A549 (cell line): ENCODE measurements at regions not wholly inside any gene's neighbourhood (a gene's known extent, or its start where the extent isn't known, plus 50 kb on each side); places are given as distances from the start of the nearest gene placed in this dataset.
A peak's percentile ranks its signal among the peaks of the same experiment; 100 is the strongest.

Experiments
- ATAC-seq, 2 experiments: fragments of 200-7000 bp in 1 of 2; fragments of >200 bp in 1 of 2; cut with Nextera tagmentation in 1 of 2; cut with Tn5 transposase in 1 of 2; 3 replicates each; pipeline versions ENCODE4 v1.8.0 to v1.9.1; 2018 to 2020; ENCODE audit warnings: mild to moderate bottlenecking in 1 of 2, moderate library complexity in 1 of 2
- CTCF ChIA-PET: fragments of 300-600 bp; sonication (Branson Sonifier 250); formaldehyde crosslinking; extraction: SDS; loops from one replicate; lab custom pipeline; 2021; ENCODE audit warnings: antibody characterized with exemption, inconsistent platforms; lab: Yijun Ruan, JAX
- POLR2A ChIA-PET: fragments of 350-600 bp; formaldehyde crosslinking; extraction: SDS; loops from one replicate; lab custom pipeline; 2021; ENCODE audit warnings: antibody characterized with exemption, inconsistent platforms; lab: Yijun Ruan, JAX
- DNase-seq, 2 experiments: peaks; one replicate each; pipeline versions ENCODE4 v3.0.0 to v3.0.0-alpha.2; 2011 to 2016; ENCODE audit warnings: low read depth in 1 of 2, low spot score in 1 of 2
- FAIRE-seq: peaks from 2 replicates; lab custom pipeline; 2011; peaks lifted over from hg19 to GRCh38; lab: Jason Lieb, UNC
- H3K27ac ChIP-seq, 2 experiments: fragments of >200 bp; sonication (Bioruptor Twin); formaldehyde crosslinking; 3 replicates each; pipeline ENCODE4 v1.5.1; 2016 to 2017
- H3K4me1 ChIP-seq: fragments of >200 bp; sonication (Bioruptor Twin); formaldehyde crosslinking; 3 replicates; pipeline ENCODE4 v1.6.1; 2016
- H3K4me2 ChIP-seq: fragments of >200 bp; sonication (Bioruptor Twin); formaldehyde crosslinking; 3 replicates; pipeline ENCODE4 v1.6.1; 2016
- H3K4me3 ChIP-seq: fragments of >200 bp; sonication (Bioruptor Twin); formaldehyde crosslinking; 3 replicates; pipeline ENCODE4 v1.5.1; 2016
- H3K9me3 ChIP-seq: fragments of >200 bp; sonication (Bioruptor Twin); formaldehyde crosslinking; 3 replicates; pipeline ENCODE4 v1.6.1; 2016
- ATOH8 ChIP-seq: fragments of 250-450 bp; sonication (Bioruptor Pico); IDR thresholded peaks from 2 replicates; pipeline ENCODE4 v1.5.0; 2020; ENCODE audit warnings: low read depth, mild to moderate bottlenecking, moderate library complexity
- BHLHE40 ChIP-seq: IDR thresholded peaks from 2 replicates; pipeline ENCODE4 v1.6.1; 2012; ENCODE audit warnings: low read depth, low read length, inconsistent platforms
- CBX2 ChIP-seq: fragments of 200-600 bp; sonication (generic); IDR thresholded peaks from 2 replicates; pipeline ENCODE4 v1.6.1; 2016; ENCODE audit warnings: low read depth, mild to moderate bottlenecking, borderline replicate concordance
- CEBPB ChIP-seq, 2 experiments: fragments of >200 bp in 1 of 2; sonication (Bioruptor Twin) in 1 of 2; formaldehyde crosslinking in 1 of 2; IDR thresholded peaks; 2 replicates each; pipeline ENCODE4 v1.6.1; 2012 to 2016
- E2F6 ChIP-seq: IDR thresholded peaks from 2 replicates; pipeline ENCODE4 v1.6.1; 2012; ENCODE audit warnings: low read depth, borderline replicate concordance
- EHMT2 ChIP-seq: fragments of 200-600 bp; sonication (generic); IDR thresholded peaks from 2 replicates; pipeline ENCODE4 v1.6.1; 2016; ENCODE audit warnings: antibody characterized with exemption, low read depth, mild to moderate bottlenecking, moderate library complexity
- ESRRA ChIP-seq: fragments of 150-350 bp; IDR thresholded peaks from 2 replicates; pipeline ENCODE4 v1.6.1; 2014; ENCODE audit warnings: mild to moderate bottlenecking, low read length, borderline replicate concordance
- FOSB ChIP-seq: fragments of 250-450 bp; sonication (Bioruptor Pico); IDR thresholded peaks from 2 replicates; pipeline ENCODE4 v1.5.0; 2020; ENCODE audit warnings: mild to moderate bottlenecking, moderate library complexity
- FOSL2 ChIP-seq, 2 experiments: fragments of 450-650 bp in 1 of 2; fragments of >200 bp in 1 of 2; sonication (Bioruptor Twin) in 1 of 2; formaldehyde crosslinking; IDR thresholded peaks; 2 replicates each; pipeline versions ENCODE4 v1.5.0 to v1.6.1; 2016 to 2020; ENCODE audit warnings: mild to moderate bottlenecking in 1 of 2, moderate library complexity in 1 of 2
- HDAC2 ChIP-seq: fragments of 200-600 bp; sonication (generic); IDR thresholded peaks from 2 replicates; pipeline ENCODE4 v1.6.1; 2016
- HES2 ChIP-seq: fragments of >200 bp; sonication (Bioruptor Twin); formaldehyde crosslinking; IDR thresholded peaks from 2 replicates; pipeline ENCODE4 v1.6.1; 2016
- HEYL ChIP-seq: fragments of 250-450 bp; sonication (Bioruptor Pico); IDR thresholded peaks from 2 replicates; pipeline ENCODE4 v1.8.0; 2021; ENCODE audit warnings: mild to moderate bottlenecking, moderate library complexity
- HOXA7 ChIP-seq: fragments of 250-450 bp; sonication (Bioruptor Pico); IDR thresholded peaks from 2 replicates; pipeline ENCODE4 v1.5.0; 2020; ENCODE audit warnings: mild to moderate bottlenecking, moderate library complexity
- JUNB ChIP-seq: fragments of >200 bp; sonication (Bioruptor Twin); formaldehyde crosslinking; IDR thresholded peaks from 2 replicates; pipeline ENCODE4 v1.6.1; 2016
- KDM1A ChIP-seq: fragments of 200-600 bp; sonication (generic); IDR thresholded peaks from 2 replicates; pipeline ENCODE4 v1.6.1; 2016; ENCODE audit warnings: low read depth, mild to moderate bottlenecking
- KDM5A ChIP-seq: fragments of 200-600 bp; sonication (generic); IDR thresholded peaks from 2 replicates; pipeline ENCODE4 v1.6.1; 2016; ENCODE audit warnings: antibody characterized with exemption, mild to moderate bottlenecking
- MAZ ChIP-seq: fragments of 150-350 bp; IDR thresholded peaks from 2 replicates; pipeline ENCODE4 v1.6.1; 2014; ENCODE audit warnings: antibody characterized with exemption, low read depth, low read length, borderline replicate concordance
- PBX3 ChIP-seq: IDR thresholded peaks from 2 replicates; pipeline ENCODE4 v1.6.1; 2012
- RCOR1 ChIP-seq: fragments of 150-350 bp; IDR thresholded peaks from 2 replicates; pipeline ENCODE4 v1.6.1; 2014; ENCODE audit warnings: antibody characterized with exemption, low read length, low read depth
- REST ChIP-seq: fragments of 200-600 bp; sonication (generic); IDR thresholded peaks from 2 replicates; pipeline ENCODE4 v1.6.1; 2016; ENCODE audit warnings: antibody characterized with exemption, mild to moderate bottlenecking, moderate library complexity
- RNF2 ChIP-seq: fragments of 200-600 bp; sonication (generic); IDR thresholded peaks from 2 replicates; pipeline ENCODE4 v1.6.1; 2016; ENCODE audit warnings: low read depth, mild to moderate bottlenecking, antibody characterized with exemption, moderate library complexity, borderline replicate concordance
- SMC3 ChIP-seq: fragments of >200 bp; sonication (Bioruptor Twin); formaldehyde crosslinking; IDR thresholded peaks from 3 replicates; pipeline ENCODE4 v1.6.1; 2018; ENCODE audit warnings: inconsistent platforms
- USF2 ChIP-seq: fragments of 450-650 bp; IDR thresholded peaks from 2 replicates; pipeline ENCODE4 v1.6.1; 2014; ENCODE audit warnings: antibody characterized with exemption
- ZC3H11A ChIP-seq: fragments of 450-650 bp; IDR thresholded peaks from 2 replicates; pipeline ENCODE4 v1.6.1; 2014; ENCODE audit warnings: antibody characterized with exemption, mild to moderate bottlenecking
- ZFP36 ChIP-seq: fragments of 450-650 bp; IDR thresholded peaks from 2 replicates; pipeline ENCODE4 v1.6.1; 2014; ENCODE audit warnings: borderline replicate concordance; ENCODE audit not compliant: partially characterized antibody
- ZNF302 ChIP-seq: fragments of 250-450 bp; sonication (Bioruptor Pico); IDR thresholded peaks from 2 replicates; pipeline ENCODE4 v1.9.0; 2021; ENCODE audit warnings: inconsistent platforms, mild to moderate bottlenecking, moderate library complexity
- WGBS: methylation state at CpG from one replicate; pipeline ENCODE4 v1.1.6; 2017; ENCODE audit errors: missing lambda C conversion rate; 5-methylcytosine and 5-hydroxymethylcytosine counted together

- Histone ChIP-seq H3K4me3 (no peak overlapping the region), H3K4me2 (no peak overlapping the region), H3K9me3 (no peaks in the 10 kb centered on the region), H3K27ac (no peak overlapping the region), H3K4me1 (no peaks in the 10 kb centered on the region)
- no peak for DNase-seq
- WGBS = 46% methylated on average over 9 of the region's 9 CpGs
- POLR2A ChIA-PET = no interaction called here
- TF ChIP-seq HOXA7 (CRISPR knock-in tag) (no peak), ZFP36 (no peak), SMC3 (no peak), EHMT2 (no peak), FOSL2 (IDR thresholded peaks at IDR 0.05) (no peak), FOSL2 (CRISPR knock-in tag; IDR thresholded peaks at IDR 0.05) (no peak), FOSB (CRISPR knock-in tag) (no peak), CBX2 (no peak), HES2 (no peak), ATOH8 (CRISPR knock-in tag) (no peak), KDM1A (no peak), JUNB (no peak), CEBPB (IDR thresholded peaks at IDR 0.05) (no peak), HEYL (CRISPR knock-in tag) (no peak)
- no peak for ATAC-seq
- CTCF ChIA-PET = no interaction called here
- FAIRE-seq = no peak
Observed at GRCh38 chr14:66281036-66281776, 205.0 kb upstream of the CCDC196 start.

GRCh38 chr14:66284346-66284745, 201.8 kb upstream of the CCDC196 start:
- ChIA-PET POLR2A (no interaction called here), CTCF (no interaction called here)
- H3K4me3 ChIP-seq = no peak overlapping the region
- FAIRE-seq (no peak), ATAC-seq (peak; percentile 59 to 85; a peak in 4 of 6 replicates), DNase-seq (peak in 1 of 2 experiments; percentile 41)
- no peaks in the 10 kb centered on the region for H3K4me1 ChIP-seq
- no peak overlapping the region for H3K27ac ChIP-seq
- H3K4me2 ChIP-seq = no peak overlapping the region
- WGBS = 0% methylated on average over 1 of the region's 1 CpG
- H3K9me3 ChIP-seq = no peaks in the 10 kb centered on the region
- TF ChIP-seq HDAC2 = no peak
- TF ChIP-seq ESRRA = no peak
- no peak for TF ChIP-seq REST
- TF ChIP-seq KDM5A = no peak
- TF ChIP-seq PBX3 = no peak
- TF ChIP-seq USF2 = no peak
- no peak for TF ChIP-seq BHLHE40
- no peak for TF ChIP-seq ZC3H11A
- no peak for TF ChIP-seq JUNB
- no peak for TF ChIP-seq RCOR1
- TF ChIP-seq MAZ = no peak
- TF ChIP-seq RNF2 = no peak
- no peak for TF ChIP-seq ZNF302 (CRISPR knock-in tag)
- TF ChIP-seq ATOH8 (CRISPR knock-in tag) = no peak
- TF ChIP-seq E2F6 = no peak
- TF ChIP-seq CBX2 = no peak
